ENCODE measurements at regions not wholly inside any gene's neighbourhood (a gene's known extent, or its start where the extent isn't known, plus 50 kb on each side); places are given as distances from the start of the nearest gene placed in this dataset.

DNA sequence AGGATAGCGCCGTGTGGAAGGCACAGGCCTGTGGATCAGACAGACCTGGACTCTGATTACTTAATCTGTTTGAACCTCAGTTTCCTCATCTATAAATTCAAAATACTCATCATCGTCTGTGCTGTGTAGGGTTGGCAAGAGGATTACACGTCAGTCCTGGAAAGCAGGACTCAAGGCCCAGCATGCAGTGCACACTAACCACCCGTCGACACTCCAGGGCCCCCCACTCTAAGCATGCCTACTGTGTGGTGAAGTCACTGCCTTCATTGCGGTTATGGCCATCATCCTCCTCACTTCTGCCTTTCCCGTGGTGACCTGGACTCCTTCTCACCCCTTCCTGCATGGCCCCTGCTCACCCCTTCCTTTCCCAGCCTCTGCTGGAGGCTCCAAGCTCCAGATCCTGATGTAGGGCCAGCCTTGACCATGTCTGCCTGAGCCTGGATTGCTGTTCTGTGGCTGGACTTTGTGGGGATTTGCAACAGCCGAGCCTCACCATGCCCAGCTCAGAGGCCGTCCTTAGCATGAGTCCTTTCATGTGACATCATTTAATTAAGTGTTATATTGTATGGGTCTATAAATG, 1158.0 kb downstream of the TBC1D22A start:
- no peak for TF ChIP-seq ZNF70 (CRISPR knock-in tag; IDR thresholded peaks at IDR 0.05)
- TF ChIP-seq ESRRG (CRISPR knock-in tag; IDR thresholded peaks at IDR 0.05), result no peak
- no peak for TF ChIP-seq SNAI2 (CRISPR knock-in tag; IDR thresholded peaks at IDR 0.05)
- TF ChIP-seq CSDC2 (CRISPR knock-in tag; IDR thresholded peaks at IDR 0.05), result no peak
- TF ChIP-seq ISL1 (CRISPR knock-in tag; IDR thresholded peaks at IDR 0.05), result no peak
- no peak for TF ChIP-seq ZFP30 (CRISPR knock-in tag; IDR thresholded peaks at IDR 0.05)
- no peak for TF ChIP-seq TCF4 (CRISPR knock-in tag; IDR thresholded peaks at IDR 0.05; ENCODE audit: borderline replicate concordance)
- TF ChIP-seq, protein P1, sequence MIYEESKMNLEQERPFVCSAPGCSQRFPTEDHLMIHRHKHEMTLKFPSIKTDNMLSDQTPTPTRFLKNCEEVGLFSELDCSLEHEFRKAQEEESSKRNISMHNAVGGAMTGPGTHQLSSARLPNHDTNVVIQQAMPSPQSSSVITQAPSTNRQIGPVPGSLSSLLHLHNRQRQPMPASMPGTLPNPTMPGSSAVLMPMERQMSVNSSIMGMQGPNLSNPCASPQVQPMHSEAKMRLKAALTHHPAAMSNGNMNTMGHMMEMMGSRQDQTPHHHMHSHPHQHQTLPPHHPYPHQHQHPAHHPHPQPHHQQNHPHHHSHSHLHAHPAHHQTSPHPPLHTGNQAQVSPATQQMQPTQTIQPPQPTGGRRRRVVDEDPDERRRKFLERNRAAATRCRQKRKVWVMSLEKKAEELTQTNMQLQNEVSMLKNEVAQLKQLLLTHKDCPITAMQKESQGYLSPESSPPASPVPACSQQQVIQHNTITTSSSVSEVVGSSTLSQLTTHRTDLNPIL (CRISPR knock-in tag; IDR thresholded peaks at IDR 0.05; ENCODE audit: low read depth), result no peak

GRCh38 chr22:47919893-47920292, 1157.4 kb downstream of the TBC1D22A start:
- TF ChIP-seq BACH2 (CRISPR knock-in tag; IDR thresholded peaks at IDR 0.05; ENCODE audit: borderline replicate concordance), result no peak
- ATAC-seq, result no peak

More for the DNA sequence above, 1158.0 kb downstream of the TBC1D22A start:
- no peak for ATAC-seq

DNA sequence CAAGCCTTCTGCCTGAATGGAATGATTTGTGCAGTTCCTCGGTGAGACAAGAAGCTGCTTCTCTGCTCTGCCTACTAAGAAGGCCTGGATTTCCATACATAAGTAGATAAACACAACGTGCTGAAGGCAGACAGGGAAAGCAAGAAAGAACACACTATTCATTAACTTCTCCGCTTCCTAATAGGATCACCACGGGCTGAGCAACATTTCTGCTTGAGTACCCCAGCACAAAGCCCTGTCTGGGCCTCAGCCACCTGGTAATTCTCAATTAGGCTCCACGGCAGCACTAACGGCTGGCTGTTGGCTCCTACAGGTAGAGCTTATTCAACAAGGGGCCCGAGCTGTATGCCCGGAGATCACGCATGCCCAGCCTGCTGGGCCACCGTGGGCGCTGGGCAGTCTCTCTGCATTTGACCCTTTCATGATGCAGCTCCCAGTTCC, 1156.6 kb downstream of the TBC1D22A start:
- TF ChIP-seq ZNF565 (CRISPR knock-in tag; conservative IDR thresholded peaks at IDR 0.05; ENCODE audit: low read depth) (no peak), POU6F1 (CRISPR knock-in tag; IDR thresholded peaks at IDR 0.05; ENCODE audit: borderline replicate concordance, low read depth) (no peak), ZFP3 (CRISPR knock-in tag; IDR thresholded peaks at IDR 0.05) (no peak), TCF4 (CRISPR knock-in tag; IDR thresholded peaks at IDR 0.05; ENCODE audit: borderline replicate concordance) (no peak), RARB (CRISPR knock-in tag; IDR thresholded peaks at IDR 0.05) (no peak), ESRRG (CRISPR knock-in tag; IDR thresholded peaks at IDR 0.05) (no peak), ZNF8 (CRISPR knock-in tag; IDR thresholded peaks at IDR 0.05) (no peak), PPARA (CRISPR knock-in tag; IDR thresholded peaks at IDR 0.05; ENCODE audit: borderline replicate concordance) (no peak), ARNTL (CRISPR knock-in tag; IDR thresholded peaks at IDR 0.05; ENCODE audit: borderline replicate concordance, low read depth) (no peak), OSR1 (CRISPR knock-in tag; IDR thresholded peaks at IDR 0.05) (no peak), ZNF70 (CRISPR knock-in tag; IDR thresholded peaks at IDR 0.05) (no peak), ISL1 (CRISPR knock-in tag; IDR thresholded peaks at IDR 0.05) (no peak), SNAI2 (CRISPR knock-in tag; IDR thresholded peaks at IDR 0.05) (no peak), BACH2 (CRISPR knock-in tag; IDR thresholded peaks at IDR 0.05; ENCODE audit: borderline replicate concordance) (no peak), TOX (CRISPR knock-in tag; IDR thresholded peaks at IDR 0.05; ENCODE audit: borderline replicate concordance) (no peak)
- TF ChIP-seq, protein P1 (CRISPR knock-in tag; IDR thresholded peaks at IDR 0.05; ENCODE audit: low read depth), result no peak
- ATAC-seq, result no peak

DNA sequence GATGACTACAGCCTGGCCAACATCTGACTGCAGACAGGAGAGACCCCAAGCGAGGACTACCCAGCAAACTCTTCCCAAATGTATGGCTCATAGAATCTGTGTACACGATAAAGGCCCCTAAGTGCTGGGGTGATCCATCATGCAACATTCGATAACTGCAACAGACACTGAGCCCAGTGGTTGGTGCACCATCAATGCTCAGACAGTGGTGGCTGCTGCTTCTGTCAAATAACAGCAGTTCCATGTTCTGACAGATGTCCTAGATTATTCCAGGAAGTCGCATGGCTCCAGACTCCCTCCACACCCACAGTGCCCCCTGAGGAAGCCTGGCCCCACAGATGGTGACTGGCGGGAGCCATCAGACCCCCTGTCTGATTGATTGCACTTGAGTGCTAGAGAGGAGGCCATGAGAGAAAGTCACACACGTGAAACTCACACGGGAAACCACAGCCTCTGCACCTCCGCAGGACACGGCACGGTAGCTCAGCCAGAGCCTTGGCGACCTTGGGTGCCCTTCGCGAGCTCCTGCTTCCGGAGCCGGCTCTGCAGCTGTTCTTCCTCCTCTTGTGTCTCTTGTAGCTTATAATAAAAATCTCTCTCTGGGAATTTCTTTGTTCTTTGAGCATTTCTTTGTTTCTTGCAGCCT, 1155.9 kb downstream of the TBC1D22A start:
- no peak for ATAC-seq
- TF ChIP-seq, protein P2, sequence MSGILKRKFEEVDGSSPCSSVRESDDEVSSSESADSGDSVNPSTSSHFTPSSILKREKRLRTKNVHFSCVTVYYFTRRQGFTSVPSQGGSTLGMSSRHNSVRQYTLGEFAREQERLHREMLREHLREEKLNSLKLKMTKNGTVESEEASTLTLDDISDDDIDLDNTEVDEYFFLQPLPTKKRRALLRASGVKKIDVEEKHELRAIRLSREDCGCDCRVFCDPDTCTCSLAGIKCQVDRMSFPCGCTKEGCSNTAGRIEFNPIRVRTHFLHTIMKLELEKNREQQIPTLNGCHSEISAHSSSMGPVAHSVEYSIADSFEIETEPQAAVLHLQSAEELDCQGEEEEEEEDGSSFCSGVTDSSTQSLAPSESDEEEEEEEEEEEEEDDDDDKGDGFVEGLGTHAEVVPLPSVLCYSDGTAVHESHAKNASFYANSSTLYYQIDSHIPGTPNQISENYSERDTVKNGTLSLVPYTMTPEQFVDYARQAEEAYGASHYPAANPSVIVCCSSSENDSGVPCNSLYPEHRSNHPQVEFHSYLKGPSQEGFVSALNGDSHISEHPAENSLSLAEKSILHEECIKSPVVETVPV (CRISPR knock-in tag; IDR thresholded peaks at IDR 0.05), result no peak

GRCh38 chr22:47914481-47915097, 1152.1 kb downstream of the TBC1D22A start:
- TF ChIP-seq SNAI2 (CRISPR knock-in tag; IDR thresholded peaks at IDR 0.05), result no peak
- TF ChIP-seq ZC3H10 (CRISPR knock-in tag; IDR thresholded peaks at IDR 0.05), result no peak
- 0 out of 3 replicates have a peak, but pooled peaks have one; percentile 33 for ATAC-seq

Measured in SK-N-SH treated with all-trans-retinoic acid at 6 μM for 48 hours (cell line).